Natural killer cell (primary cell): ENCODE measurements at regions not wholly inside any gene's neighbourhood (a gene's known extent, or its start where the extent isn't known, plus 50 kb on each side); places are given as distances from the start of the nearest gene placed in this dataset.

Experiments
- ATAC-seq, 3 donors: fragments of 150-1000 bp in 2 of 3; fragments of 200-7000 bp in 1 of 3; cut with Tn5 transposase; 1 replicate in 1 of 3; 2 replicates in 2 of 3; pipeline ENCODE4 v1.10.0; 2021; ENCODE audit warnings: mild to moderate bottlenecking in 2 of 3, moderate library complexity in 2 of 3
- DNase-seq, 2 donors: peaks; one replicate each; pipeline versions ENCODE4 v3.0.0 to v3.0.0-alpha.2; 2013 to 2021; ENCODE audit warnings: mixed read lengths in 1 of 2
- H3K27ac ChIP-seq: one replicate; pipeline ENCODE4 v1.5.1; 2013; ENCODE audit warnings: mild to moderate bottlenecking, low read length
- H3K27me3 ChIP-seq: one replicate; pipeline ENCODE4 v1.6.1; 2013; ENCODE audit warnings: low read length; ENCODE audit not compliant: control insufficient read depth, insufficient read depth
- H3K36me3 ChIP-seq: one replicate; pipeline ENCODE4 v1.6.1; 2013; ENCODE audit warnings: low read length; ENCODE audit not compliant: control insufficient read depth, insufficient read depth
- H3K4me1 ChIP-seq: one replicate; pipeline ENCODE4 v1.6.1; 2013; ENCODE audit warnings: low read length; ENCODE audit not compliant: control insufficient read depth, insufficient read depth
- H3K4me3 ChIP-seq: one replicate; pipeline ENCODE4 v1.5.1; 2013; ENCODE audit warnings: low read length
- H3K9me3 ChIP-seq: one replicate; pipeline ENCODE4 v1.6.1; 2013; ENCODE audit warnings: low read length; ENCODE audit not compliant: control insufficient read depth, insufficient read depth
- H3K27ac Mint-ChIP-seq, 2 donors: one replicate each; pipeline ENCODE4 v1.8.0; 2022; ENCODE audit warnings: mild to moderate bottlenecking in 2 of 2, mixed read lengths in 2 of 2, moderate library complexity in 1 of 2
- H3K27me3 Mint-ChIP-seq, 2 donors: one replicate each; pipeline ENCODE4 v1.8.0; 2022; ENCODE audit warnings: low read depth in 2 of 2, mixed read lengths in 2 of 2
- H3K36me3 Mint-ChIP-seq: one replicate; pipeline ENCODE4 v1.8.0; 2022; ENCODE audit warnings: mixed read lengths
- H3K4me1 Mint-ChIP-seq, 2 donors: one replicate each; pipeline ENCODE4 v1.8.0; 2022; ENCODE audit warnings: mixed read lengths in 2 of 2
- H3K4me3 Mint-ChIP-seq: one replicate; pipeline ENCODE4 v1.8.0; 2022; ENCODE audit warnings: mild to moderate bottlenecking, moderate library complexity, mixed read lengths
- H3K9me3 Mint-ChIP-seq, 2 donors: one replicate each; pipeline ENCODE4 v1.8.0; 2022; ENCODE audit warnings: mixed read lengths in 2 of 2
- CTCF ChIP-seq: fragments of 200-600 bp; IDR thresholded peaks from one replicate; pipeline ENCODE4 v1.8.0; 2022; ENCODE audit warnings: antibody characterized with exemption
- WGBS: methylation state at CpG from one replicate; pipeline ENCODE4 v1.1.7; 2013; ENCODE audit warnings: missing lambda C conversion rate; ENCODE audit not compliant: insufficient coverage; 5-methylcytosine and 5-hydroxymethylcytosine counted together
- intact Hi-C: fragments of 100-400 bp; cut with micrococcal nuclease; formaldehyde crosslinking; loops from one replicate; pipeline ENCODE4 v1.14.2; 2022

GRCh38 chr5:4189317-4189716 lies 593.7 kb downstream of the IRX1 start:
- Mint-ChIP-seq H3K27ac (no peak overlapping the region), H3K36me3 (peaks cover 8% of the 10 kb centered on the region), H3K27me3 (no peaks in the 10 kb centered on the region), H3K4me1 (peaks cover 0 to 5% of the 10 kb centered on the region in 2 donors), H3K9me3 (peaks cover 0 to 3% of the 10 kb centered on the region in 2 donors), H3K4me3 (no peak overlapping the region)
- Histone ChIP-seq H3K4me1 (no peaks in the 10 kb centered on the region), H3K27ac (no peak overlapping the region), H3K9me3 (no peaks in the 10 kb centered on the region), H3K36me3 (no peaks in the 10 kb centered on the region), H3K4me3 (no peak overlapping the region), H3K27me3 (no peaks in the 10 kb centered on the region)
- WGBS, result 54% methylated on average over 2 of the region's 2 CpGs
- DNase-seq (no peak), ATAC-seq (peak; percentile 28 to 67 (median 54))
- TF ChIP-seq CTCF, result no peak
- intact Hi-C loops, result no loop called here

GRCh38 chr5:4191041-4191440 lies 595.4 kb downstream of the IRX1 start:
- no peaks in the 10 kb centered on the region for H3K27me3 Mint-ChIP-seq
- Histone ChIP-seq H3K36me3 (no peaks in the 10 kb centered on the region), H3K27me3 (no peaks in the 10 kb centered on the region), H3K4me1 (no peaks in the 10 kb centered on the region), H3K27ac (no peak overlapping the region), H3K9me3 (no peaks in the 10 kb centered on the region), H3K4me3 (no peak overlapping the region)
- no peak for TF ChIP-seq CTCF
- no peak for ATAC-seq
- intact Hi-C loops, result no loop called here
- H3K9me3 Mint-ChIP-seq, result no peaks in the 10 kb centered on the region
- no peak overlapping the region for H3K27ac Mint-ChIP-seq
- DNase-seq, result no peak
- WGBS, result 85% methylated on average over 2 of the region's 3 CpGs
- no peaks in the 10 kb centered on the region for H3K36me3 Mint-ChIP-seq
- peaks cover 0 to 4% of the 10 kb centered on the region in 2 donors for H3K4me1 Mint-ChIP-seq
- H3K4me3 Mint-ChIP-seq, result no peak overlapping the region

- no peak for ATAC-seq
- 93% methylated on average over 10 of the region's 10 CpGs for WGBS
- no peaks in the 10 kb centered on the region for H3K27me3 Mint-ChIP-seq
Measured at GRCh38 chr5:4191703-4192102, 596.1 kb downstream of the IRX1 start.

More at GRCh38 chr5:4191703-4192102, 596.1 kb downstream of the IRX1 start:
- H3K9me3 Mint-ChIP-seq, result no peaks in the 10 kb centered on the region
- no peak for DNase-seq
- Histone ChIP-seq H3K36me3 (no peaks in the 10 kb centered on the region), H3K4me1 (no peaks in the 10 kb centered on the region), H3K4me3 (no peak overlapping the region), H3K27ac (no peak overlapping the region), H3K9me3 (no peaks in the 10 kb centered on the region), H3K27me3 (no peaks in the 10 kb centered on the region)
- H3K4me3 Mint-ChIP-seq, result no peak overlapping the region
- no peaks in the 10 kb centered on the region for H3K4me1 Mint-ChIP-seq
- H3K36me3 Mint-ChIP-seq, result no peaks in the 10 kb centered on the region
- TF ChIP-seq CTCF, result no peak
- intact Hi-C loops, result no loop called here
- no peak overlapping the region for H3K27ac Mint-ChIP-seq
